SK-N-SH (cell line): ENCODE measurements at regions not wholly inside any gene's neighbourhood (a gene's known extent, or its start where the extent isn't known, plus 50 kb on each side); places are given as distances from the start of the nearest gene placed in this dataset.

Source experiments
- FOXM1 ChIP-seq: IDR thresholded peaks from 2 replicates; pipeline ENCODE4 v1.4.0; 2012; ENCODE audit warnings: low read depth, mild to moderate bottlenecking
- RFX5 ChIP-seq: IDR thresholded peaks from 2 replicates; pipeline ENCODE4 v1.6.1; 2012; ENCODE audit warnings: mild to moderate bottlenecking, improper control_type of control experiment, low read length
- SMC3 ChIP-seq: IDR thresholded peaks from 2 replicates; pipeline ENCODE4 v1.6.1; 2012; ENCODE audit warnings: low read depth, low read length, improper control_type of control experiment
- TEAD4 ChIP-seq: IDR thresholded peaks from 2 replicates; pipeline ENCODE4 v1.4.0; 2012; ENCODE audit warnings: mild to moderate bottlenecking, borderline replicate concordance; ENCODE audit not compliant: insufficient read depth
- YY1 ChIP-seq: IDR thresholded peaks from 2 replicates; pipeline ENCODE4 v1.4.0; 2012; ENCODE audit warnings: low read depth, mild to moderate bottlenecking

DNA sequence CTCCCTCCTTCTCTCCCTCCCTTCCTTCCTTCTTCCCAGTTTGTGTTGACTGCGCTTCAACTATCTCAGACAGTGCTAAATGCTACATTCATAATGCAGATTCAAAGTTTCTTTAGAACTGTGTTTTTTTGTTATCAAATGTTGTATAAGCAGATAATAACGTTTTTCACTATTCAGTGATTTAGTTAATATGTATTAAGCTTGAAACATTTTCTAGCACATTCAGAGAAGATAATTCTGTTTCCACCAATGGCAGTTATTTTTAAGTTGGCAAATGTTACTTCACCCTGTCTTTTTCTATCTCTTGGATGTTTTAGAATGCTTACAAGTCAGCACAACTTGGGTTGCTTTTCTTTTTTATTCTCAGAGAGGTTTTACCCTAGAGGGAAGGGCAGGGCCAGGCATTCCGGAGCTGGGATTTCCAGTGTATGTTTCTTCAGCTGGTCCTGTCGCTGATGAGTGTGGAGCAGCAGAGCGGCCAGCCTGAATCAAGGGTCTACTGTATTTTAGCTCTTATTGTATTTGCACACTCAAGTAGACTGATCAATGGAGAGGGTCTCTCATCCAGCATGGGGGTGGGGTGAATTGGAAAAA lies 162.3 kb upstream of the ARHGAP20 start:
- TF ChIP-seq RFX5 (no peak), YY1 (no peak), SMC3 (no peak), TEAD4 (no peak), FOXM1 (no peak)
